ENCODE measurements at regions not wholly inside any gene's neighbourhood (a gene's known extent, or its start where the extent isn't known, plus 50 kb on each side); places are given as distances from the start of the nearest gene placed in this dataset.

GRCh38 chr5:96322217-96322616 is 110.8 kb downstream of the PCSK1 start (continued):
- no peak for TF ChIP-seq ZNF687 (IDR thresholded peaks at IDR 0.05)

- ATAC-seq (no peak), FAIRE-seq (no peak), DNase-seq (ENCODE audit: low read depth, low spot score) (no peak)
- no peaks in the 10 kb centered on the region; the same call in 2 of the 3 replicates for H3K9me3 ChIP-seq (replicated peaks; ENCODE audit: control insufficient read depth, insufficient read depth, low read length)
- no peak overlapping the region for H3K4me2 ChIP-seq (ENCODE audit: control insufficient read depth, insufficient read depth)
- H3K79me2 ChIP-seq (ENCODE audit: control insufficient read depth, insufficient read depth, low read length) = no peaks in the 10 kb centered on the region
- ChIA-PET SMC1A (ENCODE audit: uncharacterized antibody, unreplicated experiment) (interaction anchor here (1.1 to 1.2 kb wide), 2 partner anchors 15 to 469 kb away, joined by 3 to 4 read pairs; no protein-coding TSS in a partner anchor), CTCF (no interaction called here), POLR2A (no interaction called here), RAD21 (ENCODE audit: unreplicated experiment) (no interaction called here)
- intact Hi-C loops (cut with micrococcal nuclease; ENCODE audit: unreplicated experiment) = no loop called here
- no peaks in the 10 kb centered on the region for H3K4me1 ChIP-seq (ENCODE audit: control insufficient read depth, insufficient read depth, low read length)
- H3K9ac ChIP-seq (ENCODE audit: control insufficient read depth, insufficient read depth, low read length) = no peak overlapping the region
- no peaks in the 10 kb centered on the region for H3K36me3 ChIP-seq (ENCODE audit: control insufficient read depth in 2 of 2, insufficient read depth in 2 of 2, low read length in 1 of 2)
- no peaks in the 10 kb centered on the region for H4K20me1 ChIP-seq (ENCODE audit: control insufficient read depth, insufficient read depth)
- no peak overlapping the region for H3K4me3 ChIP-seq
- no peak overlapping the region for H3K27ac ChIP-seq (ENCODE audit: control insufficient read depth, insufficient read depth)
- H3K27me3 ChIP-seq (replicated peaks in 1 of 2; ENCODE audit: control insufficient read depth in 2 of 2, insufficient read depth in 2 of 2, low read length in 1 of 2) = no peaks in the 10 kb centered on the region
- in situ Hi-C loops (cut with MboI) = no loop called here
- BruUV-seq (replicated peaks) = no TSS peak
- no peak overlapping the region for H2AFZ ChIP-seq (ENCODE audit: control insufficient read depth, low read depth, low read length)
- TF ChIP-seq SREBF1 (IDR thresholded peaks at IDR 0.05; ENCODE audit: low read length) (no peak), HDGF (IDR thresholded peaks at IDR 0.05) (no peak), CHD1 (IDR thresholded peaks at IDR 0.05; ENCODE audit: low read depth, low read length) (no peak), MYC (IDR thresholded peaks at IDR 0.05; ENCODE audit: insufficient read depth, insufficient read length, insufficient replicate concordance, low read length, severe bottlenecking) (no peak), ATF2 (IDR thresholded peaks at IDR 0.05; ENCODE audit: low read length) (no peak), CBFB (IDR thresholded peaks at IDR 0.05; ENCODE audit: low read depth) (no peak), ZBTB4 (CRISPR knock-in tag; IDR thresholded peaks at IDR 0.05) (no peak), MEF2A (IDR thresholded peaks at IDR 0.05; ENCODE audit: insufficient read depth, low read depth, low read length) (no peak), BMI1 (IDR thresholded peaks at IDR 0.05; ENCODE audit: borderline replicate concordance) (no peak), MYB (IDR thresholded peaks at IDR 0.05; ENCODE audit: borderline replicate concordance, low read depth, low read length) (no peak), E4F1 (IDR thresholded peaks at IDR 0.05; ENCODE audit: borderline replicate concordance, partially characterized antibody) (no peak)
These were observed 111.7 kb downstream of the PCSK1 start for GRCh38 chr5:96321345-96321744.
